ENCODE measurements at regions not wholly inside any gene's neighbourhood (a gene's known extent, or its start where the extent isn't known, plus 50 kb on each side); places are given as distances from the start of the nearest gene placed in this dataset.

DNA sequence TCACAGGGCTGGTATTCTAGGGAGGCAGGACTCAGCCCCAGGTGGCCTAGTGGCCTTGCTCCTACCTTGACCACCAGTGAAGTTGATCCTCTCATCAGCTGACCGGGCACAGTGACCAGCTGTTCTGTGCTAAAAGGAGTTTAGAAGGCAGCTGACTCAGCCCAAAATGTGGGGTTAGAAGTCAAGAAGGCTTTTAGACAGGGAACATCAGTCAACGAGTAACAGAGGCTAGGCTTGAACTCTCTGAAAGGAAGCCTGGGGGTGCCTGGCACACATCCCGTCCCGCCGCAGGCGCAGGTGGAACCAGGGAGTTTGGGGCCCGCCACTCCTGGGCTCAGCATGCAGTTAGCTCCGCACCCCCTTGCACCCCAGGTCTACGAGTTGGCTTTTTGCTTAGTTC is 114.9 kb upstream of the SLC45A1 start:
- DNase-seq (ENCODE audit: low spot score) = no peak

DNA sequence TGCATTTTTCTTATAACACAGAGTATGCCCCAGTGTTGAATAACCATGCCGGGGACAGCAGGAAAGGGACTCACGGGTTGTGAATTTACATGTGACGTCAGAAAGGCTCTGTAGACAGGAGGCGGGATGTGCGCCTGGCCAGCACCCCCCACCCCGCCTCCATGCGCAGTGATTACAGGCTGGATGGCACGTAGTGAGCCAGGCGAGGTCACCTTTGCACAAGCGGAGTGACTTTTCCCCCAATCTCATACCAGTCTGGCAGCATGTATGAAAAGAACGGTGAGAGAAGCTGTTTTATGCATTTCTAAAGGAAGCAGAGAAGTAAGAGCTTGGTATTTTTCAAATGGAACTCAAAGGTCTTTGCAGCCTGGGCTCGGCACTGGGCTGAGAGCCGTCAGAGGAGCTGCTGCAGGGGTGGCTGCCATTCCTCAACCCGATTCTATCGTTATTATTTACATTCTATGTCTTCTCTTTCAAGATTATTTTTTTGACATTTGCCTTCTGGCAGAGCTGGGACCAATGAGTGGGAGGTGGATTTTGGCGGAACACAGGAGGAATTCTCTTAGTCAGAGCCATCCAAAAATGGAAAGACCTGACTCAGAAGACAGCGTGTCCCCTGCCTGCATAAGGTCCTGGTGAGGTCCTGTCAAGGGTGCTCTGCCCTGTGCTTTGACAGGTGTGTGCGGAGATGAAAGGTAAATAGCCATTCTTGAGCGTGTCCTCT is 115.6 kb upstream of the SLC45A1 start:
- DNase-seq (ENCODE audit: low spot score) = peak; percentile 35

DNA sequence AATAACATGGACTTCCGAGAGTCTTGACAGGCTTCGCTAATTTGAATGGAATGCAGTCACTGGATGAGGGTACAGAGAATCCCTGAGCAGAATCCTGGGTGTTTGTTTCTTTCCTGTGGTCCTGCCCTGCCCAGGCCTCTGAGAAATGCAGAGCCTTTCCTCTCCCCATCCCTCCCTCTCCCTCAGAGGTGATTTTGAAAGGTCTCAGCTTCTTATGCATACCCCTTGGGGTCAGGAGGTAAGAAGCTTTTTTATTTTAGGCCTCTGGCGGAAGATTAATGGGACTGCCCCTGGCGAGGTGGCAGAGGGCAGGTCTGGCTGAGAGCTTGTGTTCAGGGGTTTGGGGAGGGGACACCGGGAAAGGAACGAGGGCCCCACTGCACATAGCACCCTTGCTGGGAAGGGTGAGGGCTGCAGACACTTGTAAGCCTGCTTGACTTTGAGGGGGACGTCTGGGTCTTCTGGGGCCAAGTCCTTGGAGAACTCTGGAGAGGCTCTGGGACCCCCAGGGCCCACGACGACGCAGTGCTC is 116.5 kb upstream of the SLC45A1 start:
- DNase-seq (ENCODE audit: low spot score) = no peak

DNA sequence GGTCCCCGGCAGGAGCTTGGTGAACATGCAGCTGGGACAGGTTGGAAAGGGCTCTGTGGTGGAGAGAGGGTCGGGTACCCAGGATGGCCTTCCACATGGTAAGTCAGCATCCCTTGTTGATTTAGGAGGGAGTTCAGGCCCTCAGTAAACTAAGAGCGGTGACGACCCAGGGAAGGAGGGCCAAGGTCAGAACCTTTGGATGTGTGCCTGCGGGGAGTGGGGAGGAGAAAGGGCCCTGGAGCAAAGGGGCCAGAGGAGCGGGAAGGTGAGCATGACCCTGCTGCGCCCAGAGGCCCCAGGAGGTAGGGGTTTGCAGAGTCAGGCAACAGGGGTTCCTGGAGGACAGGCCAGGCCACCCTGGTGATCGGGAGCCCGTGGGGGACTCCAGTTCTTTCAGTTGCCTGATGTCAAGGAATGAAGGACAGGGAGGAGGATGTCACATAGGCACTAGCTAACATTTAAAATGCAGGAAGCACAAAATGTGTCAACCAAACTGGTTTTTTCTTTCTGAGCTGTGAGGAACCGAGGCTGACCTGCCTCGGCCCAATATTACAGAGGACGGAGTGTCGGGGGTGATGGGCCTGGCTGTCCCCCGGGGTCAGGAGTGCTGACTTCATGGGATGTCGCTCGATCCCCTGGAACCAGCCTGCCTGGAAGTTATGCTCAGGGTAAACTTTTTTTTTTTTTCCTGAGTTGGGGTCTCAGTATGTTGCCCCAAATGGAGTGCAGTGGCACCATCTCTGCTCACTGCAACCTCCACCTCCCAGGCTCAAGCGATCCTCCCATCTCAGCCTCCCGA is 117.4 kb upstream of the SLC45A1 start:
- no peak for DNase-seq (ENCODE audit: low spot score)

DNA sequence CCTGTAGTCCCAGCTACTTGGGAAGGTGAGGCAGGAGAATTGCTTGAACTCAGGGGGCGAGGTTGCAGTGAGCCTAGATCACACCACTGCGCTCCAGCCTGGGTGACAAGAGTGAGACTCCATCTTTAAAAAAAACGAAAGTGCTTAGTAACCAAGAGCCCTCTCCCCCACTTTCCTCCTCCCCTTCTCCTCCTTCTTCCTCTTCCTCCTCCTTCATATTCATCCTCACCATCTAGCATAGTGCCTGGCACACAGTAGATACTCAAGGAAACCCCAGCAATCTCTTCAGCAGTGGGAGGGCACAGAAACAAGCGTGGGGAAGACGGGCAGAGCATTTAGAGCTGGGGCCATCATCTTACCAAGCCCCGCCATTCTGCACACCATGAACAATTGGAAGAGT is 119.4 kb upstream of the SLC45A1 start:
- no peak for DNase-seq (ENCODE audit: low spot score)

DNA sequence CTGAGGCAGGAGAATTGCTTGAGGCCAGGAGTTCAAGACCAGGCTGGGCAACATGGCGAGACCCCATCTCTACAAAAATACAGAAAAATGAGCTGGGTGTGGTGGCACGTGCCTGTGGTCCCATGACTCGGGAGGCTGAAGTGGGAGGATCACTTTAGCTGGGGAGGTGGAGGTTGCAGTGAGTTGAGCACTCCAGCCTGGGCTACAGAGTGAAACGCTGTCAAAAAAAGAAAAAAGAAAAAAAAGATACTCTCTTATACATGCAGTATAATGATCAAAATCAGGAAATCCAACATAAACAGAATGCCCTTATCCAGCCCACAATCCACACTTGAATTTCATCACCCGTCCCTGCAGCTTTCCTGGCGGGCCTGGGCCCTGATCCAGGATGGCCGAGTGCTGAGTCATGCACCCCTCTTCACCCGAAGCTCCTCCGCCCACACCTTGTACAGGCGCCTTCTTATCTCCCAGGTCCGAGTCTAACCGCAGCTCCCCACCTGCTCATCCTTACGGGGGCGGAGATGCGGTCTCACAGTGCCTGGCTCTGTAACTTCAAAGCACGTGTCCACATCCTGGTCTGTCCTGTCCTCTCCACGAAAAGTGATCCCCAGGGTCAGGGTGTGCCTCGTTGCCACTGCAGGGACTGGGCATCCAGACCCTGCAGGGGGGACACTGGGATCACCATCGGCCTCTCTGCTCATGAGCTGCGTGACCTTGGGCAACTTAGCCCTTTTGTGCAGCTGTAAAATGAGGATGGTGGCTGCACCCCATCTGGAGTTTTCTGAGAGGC is 120.2 kb upstream of the SLC45A1 start:
- DNase-seq (ENCODE audit: low spot score) = peak; percentile 82

DNA sequence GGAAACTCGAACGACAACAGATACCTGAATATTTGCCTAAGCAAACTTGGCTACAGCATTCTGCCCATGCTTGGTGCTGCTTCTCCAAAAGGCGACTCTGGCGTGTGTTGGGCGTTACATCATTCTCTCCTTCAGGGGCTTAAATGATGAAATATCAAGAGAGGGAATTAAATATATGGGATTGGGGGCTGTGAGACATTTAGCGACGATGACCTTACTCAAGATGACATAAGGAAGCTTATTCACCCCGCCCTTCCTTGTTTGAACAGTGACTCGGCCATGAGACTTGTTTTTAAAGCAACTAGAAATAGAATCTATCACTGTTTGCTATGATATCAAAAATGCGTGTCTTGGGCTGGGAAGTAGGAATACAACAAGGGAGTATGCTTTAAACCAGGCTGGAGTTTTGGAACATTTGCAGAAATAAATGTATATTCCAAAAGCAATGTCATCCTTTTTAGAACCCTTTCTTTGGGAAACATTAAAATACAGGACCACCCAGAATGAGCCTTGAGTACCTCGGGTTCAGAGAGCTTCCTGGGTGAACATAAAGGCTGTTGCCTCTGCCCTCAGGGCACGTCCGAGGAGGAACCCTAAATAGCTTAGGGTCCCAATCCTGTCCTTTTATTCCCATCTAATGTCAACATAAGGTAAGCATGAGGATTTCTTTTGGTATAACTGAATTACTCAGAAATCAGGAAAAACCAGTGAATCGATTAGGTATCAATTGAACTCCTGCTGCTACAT is 123.3 kb upstream of the SLC45A1 start:
- peak; percentile 85 for DNase-seq (ENCODE audit: low spot score)

DNA sequence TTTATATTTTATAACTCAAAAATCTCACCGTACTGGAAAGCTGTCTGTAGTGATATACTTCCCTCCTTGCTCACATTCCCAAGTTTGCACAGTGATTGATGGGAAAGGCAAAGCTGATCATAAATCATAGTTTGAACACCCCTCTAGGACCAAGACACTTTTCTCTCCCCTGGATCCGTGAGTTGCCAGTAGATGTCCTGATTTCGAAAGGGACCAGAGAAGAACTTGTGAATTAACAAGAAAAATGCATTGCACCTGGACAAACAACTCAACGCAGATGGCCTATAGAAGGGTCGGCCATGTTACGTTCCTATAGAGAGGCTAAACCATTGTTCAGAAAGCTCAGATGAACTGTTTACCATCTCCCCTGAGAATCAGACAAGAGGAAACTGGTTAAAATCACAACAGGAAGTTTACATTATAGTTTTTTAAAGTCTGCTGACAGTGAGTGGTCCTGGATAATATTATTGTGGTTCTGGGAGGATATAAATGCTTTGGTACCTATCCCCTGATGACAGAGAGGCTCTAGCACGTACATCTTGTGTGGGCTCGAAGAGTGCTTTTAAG is 124.0 kb upstream of the SLC45A1 start:
- no peak for DNase-seq (ENCODE audit: low spot score)

DNA sequence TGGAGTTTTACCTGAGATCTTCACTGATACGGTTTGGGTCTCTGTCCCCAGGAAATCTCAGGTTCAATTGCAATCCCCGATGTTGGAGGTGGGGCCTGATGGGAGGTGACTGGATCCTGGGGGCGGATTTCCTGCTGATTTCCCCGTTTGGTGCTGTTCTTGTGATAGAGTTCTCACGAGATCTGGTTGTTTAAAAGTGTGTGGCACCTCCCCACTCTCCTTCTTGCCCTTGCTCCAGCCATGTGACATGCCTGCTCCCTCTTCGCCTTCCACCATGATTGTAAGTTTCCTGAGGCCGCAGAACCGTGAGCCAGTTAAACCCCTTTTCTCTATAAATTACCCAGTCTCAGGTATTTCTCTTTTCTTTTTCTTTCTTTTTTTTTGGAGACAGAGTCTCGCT is 126.4 kb upstream of the SLC45A1 start:
- DNase-seq (ENCODE audit: low spot score) = no peak

DNA sequence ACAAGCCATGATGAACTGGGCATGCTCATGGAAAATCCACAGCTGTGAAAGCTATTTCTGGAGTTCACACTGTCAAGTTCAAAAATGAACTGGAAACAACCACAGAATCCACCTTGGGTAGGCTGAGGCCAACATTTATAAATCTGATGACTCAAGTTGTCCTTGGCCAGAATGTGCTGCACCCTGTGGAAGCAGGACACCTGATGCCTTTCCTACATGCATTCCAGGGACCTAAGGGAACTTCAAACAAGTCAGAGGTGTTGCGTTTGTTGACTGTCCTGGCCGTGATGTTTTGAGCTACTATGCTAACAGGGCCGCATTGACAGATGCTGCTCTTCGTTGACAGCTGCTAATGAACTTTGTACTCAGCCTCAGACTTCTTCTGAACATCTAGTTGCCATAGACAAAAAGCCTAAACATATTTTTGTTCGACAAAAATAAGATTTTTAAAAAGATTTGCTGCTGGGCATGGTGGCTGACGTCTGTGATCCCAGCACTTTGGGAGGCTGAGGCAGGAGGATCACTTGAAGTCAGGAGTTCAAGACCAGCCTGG is 127.9 kb upstream of the SLC45A1 start:
- DNase-seq (ENCODE audit: low spot score) = no peak

DNA sequence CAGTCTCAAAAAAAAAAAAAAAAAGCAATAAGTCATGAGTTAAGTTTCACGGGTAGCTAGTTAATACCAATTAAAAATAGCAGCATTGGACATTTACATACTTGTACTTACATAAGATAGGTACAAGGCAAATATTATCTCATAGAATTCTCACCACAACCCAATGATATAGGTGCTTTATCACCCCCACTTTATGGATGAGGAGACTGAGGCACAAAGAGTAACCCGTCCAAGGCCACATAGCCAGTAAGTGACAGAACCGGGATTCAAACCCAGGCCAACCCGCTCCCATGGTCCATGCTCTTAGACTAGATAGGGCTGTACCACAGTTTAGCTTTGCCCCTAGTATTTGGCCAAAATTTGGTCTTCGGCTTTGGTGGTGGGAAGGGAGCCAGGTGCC is 132.5 kb upstream of the SLC45A1 start:
- DNase-seq (ENCODE audit: low spot score) = no peak

DNA sequence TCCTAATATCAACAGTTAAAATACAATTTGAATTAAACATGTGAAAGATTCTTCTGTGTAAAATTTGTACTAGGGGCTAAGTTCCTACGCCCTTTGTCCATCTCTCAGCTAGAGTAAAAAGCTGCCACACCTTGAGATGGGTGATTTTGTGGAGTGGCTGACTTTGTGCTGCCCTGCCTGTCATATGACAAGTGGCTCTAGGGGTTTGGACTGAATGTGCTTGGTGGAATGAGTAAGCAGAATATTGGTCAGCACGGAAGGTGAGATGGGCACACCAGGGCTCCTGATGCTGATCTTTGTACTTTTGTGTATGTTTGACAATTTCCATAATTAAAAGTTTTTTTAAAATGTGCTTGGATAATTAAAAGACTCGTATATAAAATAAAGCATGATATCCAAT is 133.6 kb upstream of the SLC45A1 start:
- DNase-seq (ENCODE audit: low spot score) = no peak

DNA sequence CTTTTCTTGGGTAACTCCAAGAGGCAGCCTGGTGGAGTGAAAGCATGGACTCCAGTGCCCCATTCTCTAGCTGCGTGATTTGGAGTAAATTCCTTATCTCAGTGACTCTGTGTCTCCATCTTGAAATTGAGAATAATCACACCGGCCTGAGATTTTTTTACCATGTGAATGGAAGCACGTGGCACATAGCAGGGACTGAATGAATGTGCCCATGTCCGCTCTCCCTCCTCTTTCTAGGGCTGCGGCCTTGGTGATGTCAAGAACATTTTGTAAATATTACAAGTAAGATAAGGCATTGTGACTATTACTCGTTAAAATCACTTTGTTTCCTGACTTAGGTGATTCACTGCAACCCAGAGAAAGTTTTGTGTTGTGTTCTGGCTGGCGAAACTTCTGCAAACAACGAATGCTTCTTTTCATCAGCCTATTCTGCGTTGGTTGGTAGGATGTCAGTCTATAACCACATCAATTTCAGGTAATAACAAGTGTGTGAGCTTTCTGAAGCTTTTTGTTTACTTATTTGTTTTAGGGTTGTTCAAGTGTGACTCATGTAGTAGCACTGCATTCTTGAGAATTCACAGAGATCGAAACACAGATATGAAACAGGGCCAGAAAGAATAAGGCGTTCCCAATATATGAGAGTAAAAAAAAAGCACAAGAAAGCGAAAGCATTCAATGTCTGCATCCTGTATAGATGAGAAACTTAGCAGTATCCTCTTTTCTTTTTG is 135.7 kb upstream of the SLC45A1 start:
- peak; percentile 45 for DNase-seq (ENCODE audit: low spot score)

DNA sequence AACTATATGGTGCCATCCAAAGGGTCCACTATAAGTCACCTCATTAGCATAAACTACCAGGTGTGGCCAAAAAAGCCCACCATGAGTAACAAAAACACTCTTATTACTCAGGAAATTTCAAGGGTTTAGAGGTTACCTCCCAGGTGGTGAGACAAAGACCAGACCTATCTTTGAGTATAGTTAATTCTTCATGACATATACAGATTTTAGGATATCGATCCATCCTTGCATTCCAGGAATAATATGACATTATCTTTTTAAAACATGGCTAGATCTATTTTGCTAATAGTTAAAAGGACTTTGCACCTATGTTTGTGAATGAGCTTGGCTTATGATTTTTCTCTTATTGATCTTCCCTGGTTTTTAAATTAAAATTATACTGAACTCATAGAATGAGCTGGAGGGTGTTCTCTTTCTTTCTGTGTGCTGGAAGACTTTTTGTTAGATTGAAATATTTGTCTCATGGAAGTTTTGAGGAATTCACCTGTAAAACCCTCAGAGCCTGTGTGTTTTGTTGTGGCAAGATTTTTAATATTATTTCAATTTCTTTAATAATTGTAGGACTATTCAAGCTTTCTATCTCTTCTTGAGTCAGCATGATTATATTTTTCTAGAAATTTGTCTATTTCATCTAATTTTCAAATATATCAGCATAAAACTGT is 138.7 kb upstream of the SLC45A1 start:
- no peak for DNase-seq (ENCODE audit: low spot score)

DNA sequence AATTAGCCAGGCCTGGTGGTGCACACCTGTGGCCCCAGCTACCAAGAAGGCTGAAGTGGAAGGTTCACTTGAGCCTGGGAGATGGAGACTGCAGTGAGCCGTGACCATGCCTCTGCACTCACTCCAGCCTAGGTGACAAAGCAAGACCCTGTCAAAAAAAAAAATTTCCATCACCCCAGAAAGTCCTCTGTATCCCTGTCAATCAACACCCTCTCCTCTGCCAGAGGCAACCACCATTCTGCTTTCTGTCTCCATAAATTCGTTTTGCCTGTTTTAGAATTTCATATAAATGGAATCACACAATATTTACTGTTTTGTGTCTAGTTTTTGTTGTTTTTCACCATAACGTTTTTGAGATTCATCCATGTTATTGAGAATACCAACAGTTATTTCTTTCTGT is 141.6 kb upstream of the SLC45A1 start:
- no peak for DNase-seq (ENCODE audit: low spot score)

DNA sequence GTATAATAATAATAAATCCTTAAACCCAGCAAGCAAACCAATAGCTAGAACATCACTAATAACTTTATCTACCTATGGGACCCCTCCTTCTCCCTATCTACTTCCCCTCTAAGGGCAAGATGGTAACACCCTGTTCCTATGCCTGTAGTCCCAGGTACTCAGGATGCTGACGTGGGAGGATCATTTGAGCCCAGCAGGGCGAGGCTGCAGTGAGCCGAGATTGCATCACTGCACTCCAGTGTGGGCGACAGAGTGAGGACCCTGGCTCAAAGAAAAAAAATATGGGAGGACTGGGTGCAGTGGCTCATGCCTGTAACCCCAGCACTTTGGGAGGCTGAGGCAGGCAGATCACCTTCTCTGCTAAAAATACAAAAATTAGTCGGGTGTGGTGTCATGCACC is 143.1 kb upstream of the SLC45A1 start:
- no peak for DNase-seq (ENCODE audit: low spot score)

DNA sequence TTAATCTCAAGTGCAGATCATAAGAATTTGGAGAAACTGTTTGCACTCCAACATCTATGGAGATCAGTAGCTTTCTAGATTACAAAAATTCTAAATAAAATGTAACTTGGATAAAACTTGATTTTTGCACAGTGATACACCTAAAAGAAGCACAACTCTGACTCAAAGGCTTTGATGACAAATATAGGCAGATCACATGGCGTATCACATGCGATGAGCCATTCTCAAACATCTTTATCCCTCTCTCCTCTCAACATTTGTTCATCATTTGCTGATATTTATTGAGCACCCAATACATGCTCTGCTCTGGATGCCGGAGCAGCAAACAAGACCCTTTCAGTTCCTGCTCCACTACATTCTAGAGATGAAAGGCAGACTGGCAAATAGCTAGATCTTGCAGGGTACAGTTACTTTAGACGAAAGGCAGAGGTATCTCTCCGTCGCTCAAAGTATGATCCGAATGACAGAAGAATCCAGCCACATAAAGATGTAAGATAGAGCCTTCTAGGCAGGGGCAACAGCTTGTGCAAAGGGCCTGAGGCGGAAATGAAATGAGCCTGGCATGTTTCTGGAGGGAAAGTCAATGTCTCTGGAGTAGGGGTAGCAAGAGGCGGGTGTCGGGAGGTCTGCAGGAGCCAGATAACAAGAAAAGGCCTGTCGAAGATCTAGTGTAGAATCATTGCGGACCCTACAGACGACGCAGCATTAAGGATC is 145.8 kb upstream of the ERRFI1 start:
- peak; percentile 24 for DNase-seq (ENCODE audit: low spot score)

DNA sequence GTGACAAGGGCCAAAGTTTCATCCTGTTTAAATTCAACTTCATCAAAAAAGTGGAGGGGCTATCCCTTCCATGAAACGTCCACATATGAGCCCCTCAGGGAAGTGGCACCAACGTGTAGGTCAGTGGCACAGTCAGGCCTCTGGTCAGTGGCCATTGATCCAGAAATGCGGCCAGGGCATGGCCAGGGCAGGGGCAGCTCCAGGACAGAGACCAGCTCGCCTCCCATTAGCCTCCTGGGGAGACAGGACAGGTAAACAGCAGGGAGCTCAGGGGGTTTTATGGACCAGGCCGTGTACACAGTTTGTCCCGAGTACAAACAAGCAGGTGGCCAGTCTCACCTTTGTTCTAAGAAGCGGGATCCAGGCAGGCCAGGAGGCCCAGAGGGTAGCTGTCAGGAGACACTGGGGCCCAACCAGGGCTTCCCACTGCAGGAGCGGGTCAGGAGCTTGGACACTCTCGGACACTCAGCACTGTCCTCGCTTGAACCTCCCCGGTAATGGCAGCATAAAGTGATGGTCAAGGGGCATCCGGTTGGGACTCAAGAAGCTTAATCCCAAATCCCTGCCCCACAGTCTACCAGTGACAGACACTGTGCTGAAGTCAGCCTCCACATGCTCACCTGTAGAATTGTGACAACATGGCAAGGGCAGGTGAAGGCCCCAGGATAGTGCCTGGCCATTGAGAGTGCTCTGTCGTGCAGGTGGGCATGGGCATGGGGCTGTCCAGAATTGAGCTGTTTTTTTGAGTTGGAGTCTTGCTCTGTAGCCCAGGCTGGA is 144.1 kb upstream of the ERRFI1 start:
- no peak for DNase-seq (ENCODE audit: low spot score)
